Activated CD4-positive, alpha-beta T cell treated with anti-CD3 and anti-CD28 coated beads, Interleukin-10, Interleukin-2, amounts not matched to agents 100 ng/mL and 50 ng/mL, durations not matched to agents 16 hours and 8 hours (primary cell): ENCODE measurements at regions not wholly inside any gene's neighbourhood (a gene's known extent, or its start where the extent isn't known, plus 50 kb on each side); places are given as distances from the start of the nearest gene placed in this dataset.
"Not testable (repeated sequence)": the region's sequence is repeated elsewhere in the genome, so short reads cannot be mapped to it uniquely, and the experiment has no call there.

Experiments
- DNase-seq: peaks from one replicate; pipeline ENCODE4 v3.0.0-alpha.2; 2020

DNA sequence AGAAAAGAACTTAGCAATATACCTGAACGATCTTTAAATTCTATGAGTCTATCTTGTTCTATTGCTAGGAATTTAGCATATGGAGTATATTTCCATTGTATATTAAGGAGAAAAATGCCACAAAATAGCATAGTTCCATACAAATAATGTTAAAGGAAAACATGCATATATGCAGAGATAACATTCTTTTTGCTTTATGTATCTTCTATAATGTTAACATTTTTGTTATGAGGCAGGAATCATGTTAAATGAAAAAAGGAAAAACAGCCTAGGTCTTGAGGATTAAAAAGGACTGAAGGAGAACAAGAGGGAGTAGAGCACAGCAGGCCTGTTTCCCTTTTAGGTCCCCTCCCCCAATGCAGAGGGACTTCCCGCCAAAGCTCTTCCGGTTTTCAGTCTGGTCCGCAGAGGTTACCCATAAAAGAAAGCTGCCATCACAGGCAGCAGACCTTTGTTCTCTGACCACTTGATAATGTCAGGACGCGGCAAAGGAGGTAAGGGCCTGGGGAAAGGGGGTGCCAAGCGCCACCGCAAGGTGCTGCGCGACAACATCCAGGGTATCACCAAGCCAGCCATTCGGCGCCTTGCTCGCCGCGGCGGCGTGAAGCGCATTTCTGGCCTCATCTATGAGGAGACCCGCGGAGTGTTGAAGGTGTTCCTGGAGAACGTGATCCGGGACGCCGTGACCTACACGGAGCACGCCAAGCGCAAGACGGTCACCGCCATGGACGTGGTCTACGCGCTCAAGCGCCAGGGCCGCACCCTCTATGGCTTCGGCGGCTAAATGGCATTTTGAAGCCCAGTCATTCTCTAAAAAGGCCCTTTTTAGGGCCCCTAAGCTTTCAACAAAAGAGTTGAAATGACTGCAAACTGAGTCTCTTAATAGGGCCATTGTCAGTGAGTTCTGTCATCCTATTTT, 108.4 kb upstream of the PRSS16 start:
- DNase-seq, result peak; percentile 96

DNA sequence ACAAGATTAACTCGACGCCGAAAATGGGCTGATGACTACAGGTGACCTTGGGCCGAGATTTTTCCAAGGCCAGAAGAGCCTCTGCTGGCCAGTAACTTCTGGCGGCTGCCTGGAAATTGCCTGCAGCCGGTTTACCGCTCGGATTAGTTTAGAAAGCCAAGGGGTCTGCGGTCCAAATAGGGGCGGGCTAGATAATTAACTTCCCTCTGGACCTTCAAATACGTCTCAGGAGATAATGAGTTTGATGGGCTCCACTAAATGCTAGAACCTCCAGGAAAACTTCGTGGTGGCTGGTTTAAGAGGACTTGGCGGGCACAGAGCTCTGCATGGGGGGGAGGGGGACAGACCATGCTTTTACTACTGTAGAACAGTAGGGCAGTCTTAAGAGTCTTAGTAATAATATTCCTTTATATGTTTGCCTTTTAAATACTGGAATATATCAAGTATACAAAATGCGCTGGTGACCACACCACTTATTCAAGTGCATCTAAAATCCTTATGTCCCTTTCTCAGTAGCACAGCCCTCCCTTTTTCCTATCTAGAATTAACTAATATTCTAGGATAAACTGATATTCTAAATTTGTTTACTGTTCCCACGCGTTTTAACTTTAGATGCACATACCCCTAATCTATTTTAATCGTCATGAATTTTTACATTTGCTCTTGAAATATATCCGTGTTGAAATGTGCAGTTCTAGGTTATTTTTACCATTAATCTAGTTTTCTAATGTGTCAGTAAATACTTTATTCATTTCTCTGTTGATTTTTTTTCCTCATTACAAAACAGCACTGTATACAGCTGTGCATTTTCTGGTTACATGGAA, 107.5 kb upstream of the PRSS16 start:
- no peak for DNase-seq

DNA sequence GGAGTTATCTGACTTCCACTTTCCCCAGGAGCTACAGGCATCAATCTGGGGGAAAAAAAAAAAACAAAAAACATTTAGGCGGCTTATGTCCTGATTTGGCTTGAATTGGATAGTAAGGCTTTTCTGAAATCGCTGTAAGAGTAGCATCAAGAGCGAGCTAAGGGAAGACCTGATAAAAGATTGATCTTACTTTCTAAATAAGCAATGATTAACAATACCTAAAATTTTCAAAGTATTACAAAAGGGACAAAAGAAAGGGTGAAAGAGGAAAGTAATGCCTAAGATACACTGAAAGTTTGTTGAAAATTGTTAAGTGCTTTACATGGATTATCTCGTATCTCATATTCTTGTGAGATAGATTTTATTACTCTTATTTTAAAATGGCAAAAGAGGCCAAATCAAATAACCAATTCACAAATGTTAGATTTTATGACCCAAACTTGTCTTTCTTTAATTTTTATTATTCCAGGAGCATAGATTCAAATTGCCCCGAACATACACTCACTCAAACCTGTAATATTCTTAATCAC, 106.4 kb upstream of the PRSS16 start:
- DNase-seq, result no peak

DNA sequence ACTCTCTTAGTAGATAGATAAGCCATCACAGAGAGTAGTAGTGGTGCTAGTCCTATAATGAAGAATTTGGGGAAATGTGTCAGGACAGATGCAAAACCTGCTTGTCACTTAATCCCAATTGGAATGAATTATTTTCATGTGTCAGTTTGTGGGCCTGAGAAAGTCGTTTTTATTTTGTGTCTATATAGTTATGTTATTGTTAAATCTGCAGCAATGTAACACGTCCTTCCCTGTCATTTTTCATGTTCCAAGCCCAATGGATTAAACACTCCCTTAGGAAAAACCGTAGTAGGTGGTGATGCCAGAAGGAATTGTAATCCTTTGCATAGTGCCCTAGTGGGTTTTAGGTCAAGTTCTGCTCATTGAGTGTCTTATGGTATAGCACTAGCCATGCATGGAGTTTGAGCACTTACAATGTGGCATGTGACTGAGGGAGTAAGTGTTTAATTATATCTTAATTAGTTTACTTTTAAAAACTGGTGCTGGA, 105.9 kb upstream of the PRSS16 start:
- DNase-seq, result no peak

DNA sequence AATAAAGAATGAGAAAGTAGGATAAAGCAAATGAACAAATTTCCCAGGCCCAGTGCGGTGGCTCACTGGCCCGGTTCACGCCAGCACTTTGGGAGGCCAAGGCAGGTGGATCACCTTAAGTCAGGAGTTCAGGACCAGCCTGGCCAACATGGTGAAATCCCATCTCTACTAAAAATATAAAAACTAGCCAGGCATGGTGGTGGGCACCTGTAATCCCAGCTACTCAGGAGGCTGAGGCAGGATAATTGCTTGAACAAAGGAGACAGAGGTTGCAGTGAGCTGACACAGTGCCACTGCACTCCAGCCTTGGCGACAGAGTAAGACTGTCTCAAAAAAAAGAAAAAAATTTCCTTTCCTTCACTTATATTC, 104.5 kb upstream of the PRSS16 start:
- not testable (repeated sequence) for DNase-seq

DNA sequence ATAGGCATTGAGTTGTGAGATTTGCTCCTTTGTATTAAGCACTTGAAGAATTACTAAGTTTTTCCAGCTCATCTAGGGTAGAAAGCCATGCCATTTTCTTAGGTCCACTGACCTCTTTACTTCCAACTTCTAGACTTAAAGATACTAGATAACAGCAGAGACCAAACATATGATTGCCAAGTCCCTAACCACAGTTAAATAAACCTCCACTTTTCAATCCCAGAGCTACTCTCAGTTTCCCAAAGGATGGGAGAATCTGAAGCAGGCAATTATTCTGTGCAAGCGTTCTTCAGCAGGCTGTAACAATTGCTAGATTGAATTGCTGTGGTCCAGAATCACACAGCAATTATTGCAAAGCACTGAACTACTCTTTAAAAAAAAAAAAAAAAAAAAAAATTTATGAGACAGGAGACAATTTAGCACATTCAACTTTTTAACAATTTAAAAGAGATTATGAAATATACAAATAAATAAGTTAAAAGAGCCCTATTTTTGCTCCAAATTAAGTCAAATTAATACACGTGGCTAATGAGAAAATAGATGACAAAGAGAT, 104.0 kb upstream of the PRSS16 start:
- DNase-seq, result no peak

DNA sequence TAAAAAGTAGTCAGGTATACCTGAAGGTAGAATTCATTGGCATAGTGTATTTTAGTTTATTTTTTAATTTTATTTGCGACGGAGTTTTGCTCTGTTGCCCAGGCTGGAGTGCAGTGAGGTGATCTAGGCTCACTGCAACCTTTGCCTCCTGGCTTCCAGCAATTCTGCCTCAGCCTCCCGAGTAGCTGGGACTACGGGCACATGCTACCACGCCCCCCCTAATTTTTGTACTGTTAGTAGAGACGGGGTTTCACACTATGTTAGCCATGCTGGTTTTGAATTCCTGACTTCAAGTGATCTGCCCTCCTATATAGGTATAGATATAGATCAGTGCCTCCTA, 102.8 kb upstream of the PRSS16 start:
- DNase-seq, result peak; percentile 39

DNA sequence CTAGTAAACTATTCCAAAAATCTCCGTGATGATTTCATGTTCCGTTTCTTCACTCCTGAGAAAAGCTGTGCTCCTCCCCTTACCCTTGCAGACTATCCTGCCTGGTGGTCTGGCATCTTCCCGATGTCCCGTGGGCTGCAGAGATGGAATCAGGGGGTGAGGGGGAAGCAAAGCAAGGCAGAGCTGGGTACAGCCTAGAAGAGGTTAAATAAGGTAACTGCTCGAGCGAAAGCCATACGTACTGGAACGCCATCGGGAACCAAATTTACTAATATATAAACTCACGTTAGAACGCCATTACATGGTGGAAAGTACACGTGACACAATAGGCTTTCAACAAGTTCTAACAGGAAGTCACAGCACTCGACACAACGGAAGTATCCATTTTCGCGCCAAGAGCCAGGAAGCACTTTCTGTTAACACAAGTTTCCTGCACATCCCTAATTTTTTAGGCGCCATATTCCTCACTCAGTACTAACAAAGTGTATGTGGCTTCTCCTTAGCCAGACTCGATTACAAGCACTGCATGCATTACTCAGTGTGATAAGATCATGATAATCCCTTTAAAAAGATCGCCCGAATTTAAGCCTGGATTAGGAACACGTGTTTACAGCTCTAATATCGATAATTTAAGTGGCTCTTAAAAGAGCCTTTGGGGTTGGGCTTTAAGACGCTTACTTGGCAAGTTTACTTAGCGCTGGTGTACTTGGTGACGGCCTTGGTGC, 101.6 kb upstream of the PRSS16 start:
- DNase-seq, result peak; percentile 92

DNA sequence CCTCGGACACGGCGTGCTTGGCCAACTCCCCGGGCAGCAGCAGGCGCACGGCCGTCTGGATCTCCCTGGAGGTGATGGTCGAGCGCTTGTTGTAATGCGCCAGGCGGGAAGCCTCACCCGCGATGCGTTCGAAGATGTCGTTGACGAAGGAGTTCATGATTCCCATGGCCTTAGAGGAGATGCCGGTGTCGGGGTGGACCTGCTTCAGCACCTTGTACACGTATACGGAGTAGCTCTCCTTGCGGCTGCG, 101.1 kb upstream of the PRSS16 start:
- DNase-seq, result not testable (repeated sequence)

DNA sequence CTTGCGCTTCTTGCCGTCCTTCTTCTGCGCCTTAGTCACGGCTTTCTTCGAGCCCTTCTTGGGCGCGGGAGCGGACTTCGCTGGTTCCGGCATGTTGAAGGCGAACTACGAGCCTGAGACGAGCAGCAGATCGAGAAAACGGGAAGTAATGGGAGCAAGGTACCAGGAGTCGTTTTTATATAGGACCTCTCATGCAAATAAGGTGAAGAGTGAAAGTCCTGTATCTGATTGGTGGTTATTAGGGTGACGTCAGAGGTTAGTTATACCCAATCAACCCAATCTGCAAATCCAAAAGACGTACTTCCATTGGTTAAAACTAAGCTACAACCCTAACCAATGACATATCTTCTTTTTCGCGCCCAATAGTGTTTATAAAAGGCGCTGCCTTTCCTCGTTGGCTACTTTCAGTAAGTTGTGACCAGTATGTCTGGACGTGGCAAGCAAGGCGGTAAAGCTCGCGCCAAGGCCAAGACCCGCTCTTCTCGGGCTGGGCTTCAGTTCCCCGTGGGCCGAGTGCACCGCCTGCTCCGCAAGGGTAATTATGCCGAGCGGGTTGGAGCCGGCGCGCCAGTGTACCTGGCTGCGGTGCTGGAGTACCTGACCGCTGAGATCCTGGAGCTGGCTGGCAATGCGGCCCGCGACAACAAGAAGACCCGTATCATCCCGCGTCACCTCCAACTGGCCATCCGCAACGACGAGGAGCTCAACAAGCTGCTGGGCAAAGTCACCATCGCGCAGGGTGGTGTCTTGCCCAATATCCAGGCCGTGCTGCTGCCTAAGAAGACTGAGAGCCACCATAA, 100.6 kb upstream of the PRSS16 start:
- peak; percentile 97 for DNase-seq

DNA sequence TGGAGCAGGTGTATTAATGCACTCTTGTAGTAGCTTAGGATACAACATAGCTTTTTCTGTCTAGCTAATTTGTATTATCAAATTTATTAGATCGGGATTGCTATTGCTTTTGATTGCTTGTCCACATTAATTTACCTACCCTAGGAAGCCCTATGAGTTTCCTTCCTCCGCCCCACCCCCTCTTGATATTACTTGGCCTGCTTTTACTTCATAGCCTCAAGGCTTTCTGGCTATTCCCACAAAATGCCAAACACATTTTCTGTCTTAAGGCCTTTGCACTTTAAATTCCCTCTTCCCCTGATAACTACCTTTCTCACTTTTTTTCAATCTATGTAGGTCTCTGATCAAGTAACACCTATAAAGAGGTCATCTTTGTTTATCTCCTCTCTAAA, 99.1 kb upstream of the PRSS16 start:
- DNase-seq, result no peak

DNA sequence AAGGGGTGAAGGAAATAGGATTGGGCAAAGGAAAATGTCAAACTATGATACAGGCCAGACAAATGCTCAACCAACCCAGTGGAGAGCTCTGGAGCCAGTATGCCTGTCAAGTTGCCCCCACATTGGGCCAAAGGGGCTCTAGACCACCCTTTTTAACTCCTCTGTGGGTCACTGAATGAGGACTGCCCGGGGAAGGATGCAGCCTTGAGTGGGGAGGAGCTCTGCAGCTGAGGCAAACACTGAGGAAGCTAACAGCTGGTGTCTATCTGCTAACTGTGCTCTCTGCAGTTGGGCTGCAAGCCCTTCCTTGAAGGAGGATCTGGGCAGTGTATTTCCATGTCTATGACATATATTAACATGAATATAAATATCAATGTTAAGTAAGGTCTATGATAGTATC, 98.4 kb upstream of the PRSS16 start:
- no peak for DNase-seq

DNA sequence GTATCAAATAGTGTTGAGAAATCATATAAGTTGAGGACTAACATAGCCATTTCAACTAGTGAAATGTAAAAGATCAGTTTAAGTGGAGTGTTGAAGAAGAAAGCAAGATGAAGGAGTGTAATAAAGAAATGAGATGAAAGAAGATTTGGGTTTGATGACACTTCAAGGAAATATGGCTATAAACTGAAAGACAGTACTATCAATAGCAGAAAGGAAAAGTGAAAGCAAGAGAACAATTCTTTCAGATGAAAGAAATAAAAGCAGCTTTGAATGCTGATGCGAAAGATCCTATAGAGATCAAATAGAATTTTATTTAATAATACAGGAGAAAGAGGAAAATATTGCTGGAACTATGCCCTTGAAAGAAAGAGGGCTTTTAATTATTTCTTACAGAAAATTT, 92.8 kb upstream of the PRSS16 start:
- DNase-seq, result no peak

DNA sequence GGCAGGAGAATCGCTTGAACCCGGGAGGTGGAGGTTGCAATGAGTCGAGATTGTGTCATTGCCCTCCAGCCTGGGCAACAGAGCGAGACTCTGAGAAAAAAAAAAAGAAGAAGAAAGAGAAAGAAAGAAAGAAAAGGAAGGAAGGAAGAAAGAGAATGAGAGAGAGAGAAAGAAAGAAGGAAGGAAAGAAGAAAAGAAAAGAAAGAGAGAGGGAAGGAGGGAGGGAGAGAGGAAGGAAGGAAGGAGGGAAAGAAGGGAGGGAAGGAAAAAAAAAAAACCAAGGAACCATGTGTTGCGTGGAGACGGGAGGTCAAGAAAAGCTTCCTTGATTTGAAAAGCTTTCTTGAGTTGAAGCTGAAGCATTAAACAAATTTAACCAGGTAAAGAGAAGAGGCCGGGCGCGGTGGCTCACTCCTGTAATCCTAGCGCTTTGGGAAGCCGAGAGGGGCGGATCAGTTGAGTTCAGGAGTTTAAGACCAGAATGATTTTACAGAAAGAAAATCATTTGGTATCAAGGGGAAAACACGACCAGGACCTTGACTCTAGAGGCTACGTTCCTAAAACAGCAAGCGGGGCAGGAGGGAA, 90.5 kb upstream of the PRSS16 start:
- DNase-seq, result no peak

DNA sequence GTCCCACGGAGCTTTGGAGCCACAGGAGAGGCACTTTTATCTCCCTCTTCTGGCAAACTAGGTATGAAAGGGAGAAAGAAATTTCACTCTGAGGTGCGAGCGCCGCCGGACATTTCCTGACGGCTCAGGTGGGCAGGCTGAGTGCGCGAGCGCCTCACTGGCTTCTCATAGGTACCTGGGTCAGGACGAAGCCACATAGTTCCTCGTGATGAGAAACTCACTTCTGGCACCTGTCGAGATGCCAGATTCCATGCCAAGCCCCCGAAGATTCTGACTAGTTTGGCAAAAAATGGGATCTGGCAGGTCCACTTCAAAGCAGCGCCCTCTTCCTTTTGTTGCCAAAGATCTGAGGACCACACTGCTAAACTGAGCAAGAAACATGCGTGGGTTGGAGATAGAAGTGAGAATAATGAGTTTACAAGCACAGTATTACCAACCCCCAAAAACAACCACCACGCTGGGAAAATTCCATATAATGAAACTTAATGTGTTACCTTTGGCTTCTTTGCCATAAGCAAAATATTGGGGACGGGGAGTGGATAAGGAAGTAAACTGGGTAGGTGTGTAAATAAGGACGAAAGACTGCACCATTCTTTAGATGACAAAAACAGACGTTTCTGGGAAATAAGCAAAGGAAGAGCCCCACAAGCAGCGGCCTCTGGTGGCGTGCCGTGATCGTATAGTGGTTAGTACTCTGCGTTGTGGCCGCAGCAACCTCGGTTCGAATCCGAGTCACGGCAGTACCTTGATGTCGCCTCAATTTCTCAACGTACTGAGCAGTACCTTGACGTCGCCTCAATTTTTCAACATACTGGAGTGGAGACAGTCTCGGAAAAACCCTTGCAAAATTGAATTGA, 89.8 kb upstream of the PRSS16 start:
- peak; percentile 91 for DNase-seq

DNA sequence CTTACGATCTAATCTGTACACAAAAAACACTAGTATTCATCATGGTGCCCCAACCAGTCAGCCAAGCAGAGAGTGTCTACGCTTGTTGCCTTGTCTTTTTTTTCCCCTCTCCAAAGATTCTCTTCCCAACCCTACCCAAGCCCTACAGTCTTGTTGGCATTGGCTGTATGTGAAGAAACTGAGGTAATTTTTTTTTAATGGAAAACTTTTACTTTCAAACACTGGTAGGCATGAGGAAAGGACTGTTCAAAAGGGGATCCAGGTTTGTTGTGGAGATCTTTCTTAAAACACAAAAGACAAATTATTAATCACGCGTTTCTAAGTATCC, 89.2 kb upstream of the PRSS16 start:
- no peak for DNase-seq

DNA sequence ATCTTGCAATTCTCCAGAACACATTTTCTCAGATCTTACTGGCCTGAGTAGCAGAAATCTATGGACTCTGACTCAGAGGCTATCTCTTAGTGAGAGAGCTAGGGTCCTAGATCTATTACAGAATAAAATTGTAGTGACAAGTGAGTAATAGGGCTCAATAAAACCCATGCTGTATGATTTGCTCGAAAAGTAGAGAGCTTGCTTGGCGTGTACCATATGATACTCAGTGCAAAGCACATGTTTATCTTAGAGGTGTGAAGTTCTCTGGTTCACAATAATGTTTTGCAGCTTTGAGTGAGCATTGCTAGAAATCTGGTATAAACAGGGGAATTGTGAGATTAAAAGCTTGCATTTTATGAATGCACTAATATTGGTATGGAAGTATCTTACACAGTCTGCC, 87.8 kb upstream of the PRSS16 start:
- DNase-seq, result no peak

DNA sequence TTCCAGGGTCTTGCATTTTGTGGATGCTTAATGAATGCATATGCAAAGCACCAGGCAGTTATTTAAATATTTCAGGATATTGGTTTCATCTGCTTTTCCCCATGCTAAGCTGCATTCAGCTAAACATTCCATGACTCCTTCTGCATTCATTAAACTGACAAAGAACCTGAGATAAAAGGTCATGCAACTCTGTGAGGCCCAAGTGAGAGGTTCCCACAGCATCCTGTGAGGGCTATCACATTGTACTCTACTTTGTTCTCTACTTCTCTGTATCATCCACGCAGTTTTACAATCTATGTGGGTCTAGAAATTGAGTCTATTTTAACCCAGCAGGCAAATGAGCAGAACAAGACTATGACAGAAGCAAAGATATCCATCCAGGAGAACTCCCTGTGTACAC, 86.4 kb upstream of the PRSS16 start:
- DNase-seq, result no peak

DNA sequence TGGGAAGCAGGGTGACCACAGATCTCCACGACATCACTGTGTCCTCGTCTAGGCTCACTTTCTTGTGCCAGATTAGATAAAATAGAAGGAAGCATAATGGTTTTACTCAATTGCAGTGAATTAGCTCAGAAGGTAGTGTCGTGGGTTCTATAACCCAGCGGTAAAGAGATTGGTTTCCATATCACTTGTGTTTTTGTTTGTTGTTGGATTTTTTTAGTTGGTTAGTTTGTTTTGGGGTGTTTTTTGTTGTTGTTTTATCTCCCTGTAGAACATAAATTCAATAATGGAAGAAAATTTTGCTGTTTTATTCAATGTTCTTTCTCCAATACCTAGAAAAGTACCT, 85.9 kb upstream of the PRSS16 start:
- no peak for DNase-seq

DNA sequence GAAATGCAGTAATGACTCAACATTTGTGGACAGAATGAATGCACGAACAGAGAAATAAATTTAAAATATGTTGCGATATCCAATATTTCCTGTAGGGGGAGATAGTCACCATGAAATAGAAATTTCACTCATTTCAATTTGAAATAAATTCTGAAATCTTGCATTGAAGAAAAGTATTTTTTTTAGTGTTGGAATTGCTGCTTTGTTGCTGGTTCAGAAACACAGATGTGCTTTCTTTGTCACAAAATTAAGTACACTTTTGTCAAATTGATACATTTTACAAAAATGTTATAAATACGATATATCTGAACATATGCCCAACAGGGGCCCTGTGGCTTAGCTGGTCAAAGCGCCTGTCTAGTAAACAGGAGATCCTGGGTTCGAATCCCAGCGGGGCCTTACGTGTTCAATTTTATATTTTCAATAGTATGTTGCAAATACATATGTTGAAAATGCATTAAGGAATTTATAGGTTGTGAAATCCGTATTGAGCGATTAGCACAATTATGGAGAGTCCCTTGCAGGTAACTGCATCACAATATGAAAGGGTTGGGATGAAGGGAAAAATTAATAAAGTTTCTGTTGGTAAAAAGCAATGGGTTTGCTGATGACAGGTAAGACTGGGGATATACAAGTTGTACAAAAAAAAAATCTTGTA, 85.4 kb upstream of the PRSS16 start:
- peak; percentile 75 for DNase-seq

DNA sequence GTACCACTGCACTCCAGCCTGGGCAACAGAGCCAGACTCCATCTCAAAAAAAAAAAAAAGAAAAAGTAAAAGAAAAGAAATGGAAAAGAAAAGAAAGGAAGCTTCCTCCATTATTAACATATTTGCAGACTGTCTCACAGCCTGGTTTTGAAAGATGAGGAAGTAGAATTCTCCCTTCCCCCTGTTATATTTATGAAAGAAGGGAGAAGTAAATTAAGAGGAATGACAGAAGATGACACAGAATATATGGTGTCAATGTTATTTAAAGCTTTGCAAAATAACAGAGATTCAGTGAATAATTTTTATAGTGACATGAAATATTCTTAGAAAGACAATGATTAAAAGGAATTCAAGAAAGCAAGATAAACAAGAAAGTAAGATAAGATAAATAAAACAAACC, 83.7 kb upstream of the PRSS16 start:
- no peak for DNase-seq
